ENCODE measurements at regions not wholly inside any gene's neighbourhood (a gene's known extent, or its start where the extent isn't known, plus 50 kb on each side); places are given as distances from the start of the nearest gene placed in this dataset.

DNA sequence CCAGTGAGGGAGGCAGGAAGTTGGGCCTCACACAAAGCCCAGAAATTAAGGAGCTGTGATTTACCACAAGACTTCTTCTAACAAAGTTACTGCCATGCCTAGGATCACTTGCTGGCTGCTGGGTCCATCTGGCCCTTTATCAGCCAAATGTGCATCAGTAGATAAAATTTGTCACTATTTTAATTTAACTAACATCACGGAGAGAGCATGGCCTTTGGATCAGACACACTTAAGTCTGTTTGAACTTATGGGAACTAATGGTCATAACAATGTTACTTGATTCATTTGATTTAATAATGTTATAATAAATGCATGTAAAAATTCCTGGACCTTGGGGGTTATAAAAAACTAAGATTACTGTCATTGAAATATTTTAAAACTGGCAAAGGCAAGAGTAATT is 67.2 kb upstream of the CCDC190 start:
- BruUV-seq (replicated peaks) = no TSS peak
- no peaks in the 10 kb centered on the region for H3K36me3 ChIP-seq (ENCODE audit: control insufficient read depth, insufficient read depth, low read length)
- ATAC-seq (no peak), DNase-seq (ENCODE audit: low read depth, low spot score) (no peak)
- POLR2A ChIA-PET = no interaction called here
- H3K4me3 ChIP-seq (ENCODE audit: low read depth in 2 of 2, low read length in 2 of 2) = no peak overlapping the region
- in situ Hi-C loops (cut with HindIII; ENCODE audit: low pct_unique_long_range_greater_than_20kb, low sequenced_read_pairs) = no loop called here
- CTCF ChIA-PET = interaction anchor here (0.5 kb wide), 1 partner anchor 166 kb away, joined by 4 read pairs; no protein-coding TSS in a partner anchor
- TF ChIP-seq, protein P1, sequence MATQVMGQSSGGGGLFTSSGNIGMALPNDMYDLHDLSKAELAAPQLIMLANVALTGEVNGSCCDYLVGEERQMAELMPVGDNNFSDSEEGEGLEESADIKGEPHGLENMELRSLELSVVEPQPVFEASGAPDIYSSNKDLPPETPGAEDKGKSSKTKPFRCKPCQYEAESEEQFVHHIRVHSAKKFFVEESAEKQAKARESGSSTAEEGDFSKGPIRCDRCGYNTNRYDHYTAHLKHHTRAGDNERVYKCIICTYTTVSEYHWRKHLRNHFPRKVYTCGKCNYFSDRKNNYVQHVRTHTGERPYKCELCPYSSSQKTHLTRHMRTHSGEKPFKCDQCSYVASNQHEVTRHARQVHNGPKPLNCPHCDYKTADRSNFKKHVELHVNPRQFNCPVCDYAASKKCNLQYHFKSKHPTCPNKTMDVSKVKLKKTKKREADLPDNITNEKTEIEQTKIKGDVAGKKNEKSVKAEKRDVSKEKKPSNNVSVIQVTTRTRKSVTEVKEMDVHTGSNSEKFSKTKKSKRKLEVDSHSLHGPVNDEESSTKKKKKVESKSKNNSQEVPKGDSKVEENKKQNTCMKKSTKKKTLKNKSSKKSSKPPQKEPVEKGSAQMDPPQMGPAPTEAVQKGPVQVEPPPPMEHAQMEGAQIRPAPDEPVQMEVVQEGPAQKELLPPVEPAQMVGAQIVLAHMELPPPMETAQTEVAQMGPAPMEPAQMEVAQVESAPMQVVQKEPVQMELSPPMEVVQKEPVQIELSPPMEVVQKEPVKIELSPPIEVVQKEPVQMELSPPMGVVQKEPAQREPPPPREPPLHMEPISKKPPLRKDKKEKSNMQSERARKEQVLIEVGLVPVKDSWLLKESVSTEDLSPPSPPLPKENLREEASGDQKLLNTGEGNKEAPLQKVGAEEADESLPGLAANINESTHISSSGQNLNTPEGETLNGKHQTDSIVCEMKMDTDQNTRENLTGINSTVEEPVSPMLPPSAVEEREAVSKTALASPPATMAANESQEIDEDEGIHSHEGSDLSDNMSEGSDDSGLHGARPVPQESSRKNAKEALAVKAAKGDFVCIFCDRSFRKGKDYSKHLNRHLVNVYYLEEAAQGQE (IDR thresholded peaks at IDR 0.05; ENCODE audit: insufficient read depth in 1 of 2, low read depth in 2 of 2, low read length in 1 of 2) = no peak
- TF ChIP-seq SIN3A (IDR thresholded peaks at IDR 0.05; ENCODE audit: borderline replicate concordance, insufficient read depth, low read depth, low read length) = no peak
- intact Hi-C loops (cut with micrococcal nuclease; ENCODE audit: unreplicated experiment) = no loop called here
- H3K9me3 ChIP-seq (ENCODE audit: control insufficient read depth, insufficient read depth, low read depth, low read length) = no peaks in the 10 kb centered on the region
- H3K4me1 ChIP-seq (ENCODE audit: control insufficient read depth, insufficient read depth, low read length) = no peaks in the 10 kb centered on the region
- H3K27me3 ChIP-seq (ENCODE audit: control insufficient read depth, insufficient read depth, low read length) = 0 out of 2 replicates have a peak, but pooled peaks cover 2% of the 10 kb centered on the region
- no peak overlapping the region for H3K27ac ChIP-seq (ENCODE audit: low read length)

GRCh38 chr1:162927421-162927820 is 66.4 kb upstream of the CCDC190 start:
- Histone ChIP-seq H3K36me3 (ENCODE audit: control insufficient read depth, insufficient read depth, low read length) (no peaks in the 10 kb centered on the region), H3K27me3 (ENCODE audit: control insufficient read depth, insufficient read depth, low read length) (0 out of 2 replicates have a peak, but pooled peaks cover 2% of the 10 kb centered on the region), H3K9me3 (ENCODE audit: control insufficient read depth, insufficient read depth, low read depth, low read length) (no peaks in the 10 kb centered on the region), H3K27ac (ENCODE audit: low read length) (no peak overlapping the region), H3K4me3 (ENCODE audit: low read depth in 2 of 2, low read length in 2 of 2) (no peak overlapping the region), H3K4me1 (ENCODE audit: control insufficient read depth, insufficient read depth, low read length) (no peaks in the 10 kb centered on the region)
- POLR2A ChIA-PET = no interaction called here
- CTCF ChIA-PET = interaction anchor here (1.2 kb wide), 1 partner anchor 11 kb away, joined by 3 read pairs; no protein-coding TSS in a partner anchor
- no peak for DNase-seq (ENCODE audit: low read depth, low spot score)
- intact Hi-C loops (cut with micrococcal nuclease; ENCODE audit: unreplicated experiment) (no loop called here), in situ Hi-C loops (cut with HindIII; ENCODE audit: low pct_unique_long_range_greater_than_20kb, low sequenced_read_pairs) (no loop called here)
- no peak for TF ChIP-seq CTCF (IDR thresholded peaks at IDR 0.05)
- TF ChIP-seq, protein P1 (IDR thresholded peaks at IDR 0.05; ENCODE audit: insufficient read depth in 1 of 2, low read depth in 2 of 2, low read length in 1 of 2) = no peak
- no peak for TF ChIP-seq POLR2AphosphoS5 (IDR thresholded peaks at IDR 0.05; ENCODE audit: low read depth, low read length)
- no peak for TF ChIP-seq TCF7L2 (IDR thresholded peaks at IDR 0.05; ENCODE audit: low read depth, low read length)
- TF ChIP-seq SIN3A (IDR thresholded peaks at IDR 0.05; ENCODE audit: borderline replicate concordance, insufficient read depth, low read depth, low read length) = no peak
- BruUV-seq (replicated peaks) = no TSS peak
- ATAC-seq = no peak
